ENCODE measurements at regions not wholly inside any gene's neighbourhood (a gene's known extent, or its start where the extent isn't known, plus 50 kb on each side); places are given as distances from the start of the nearest gene placed in this dataset.

GRCh38 chr3:30331519-30331918 lies 274.9 kb upstream of the TGFBR2 start:
- no peak for DNase-seq (ENCODE audit: low spot score)
- 33% methylated on average over 2 of the region's 2 CpGs for WGBS (ENCODE audit: low lambda C conversion rate, missing lambda C conversion rate)
- Histone ChIP-seq H3K4me3 (no peak overlapping the region), H3K9me3 (ENCODE audit: low read depth) (no peaks in the 10 kb centered on the region), H3K4me2 (no peak overlapping the region), H3K79me2 (no peaks in the 10 kb centered on the region), H3K27me3 (no peaks in the 10 kb centered on the region), H3K9me2 (replicated peaks; ENCODE audit: insufficient read depth) (no peaks in the 10 kb centered on the region), H3K36me3 (replicated peaks; ENCODE audit: insufficient read depth, low read depth) (no peaks in the 10 kb centered on the region), H3K27ac (peak overlapping the region; percentile 23), H3K4me1 (ENCODE audit: insufficient read depth) (no peaks in the 10 kb centered on the region), H2AFZ (peak overlapping the region; percentile 31), H4K20me1 (ENCODE audit: insufficient read depth, poor library complexity, severe bottlenecking) (no peaks in the 10 kb centered on the region)
- TF ChIP-seq EZH2phosphoT487 (IDR thresholded peaks at IDR 0.05; ENCODE audit: low read depth, severe bottlenecking, unreplicated experiment) (no peak), EZH2 (IDR thresholded peaks at IDR 0.05; ENCODE audit: borderline replicate concordance) (no peak), CTCF (IDR thresholded peaks at IDR 0.05; ENCODE audit: poor library complexity) (no peak)

GRCh38 chr3:30332196-30333021 lies 274.0 kb upstream of the TGFBR2 start:
- no peaks in the 10 kb centered on the region for H3K36me3 ChIP-seq (replicated peaks; ENCODE audit: insufficient read depth, low read depth)
- H3K4me2 ChIP-seq: no peak overlapping the region
- DNase-seq (ENCODE audit: low spot score): no peak
- H3K4me1 ChIP-seq (ENCODE audit: insufficient read depth): no peaks in the 10 kb centered on the region
- no peaks in the 10 kb centered on the region for H3K9me2 ChIP-seq (replicated peaks; ENCODE audit: insufficient read depth)
- H3K27ac ChIP-seq: no peak overlapping the region
- TF ChIP-seq EZH2phosphoT487 (IDR thresholded peaks at IDR 0.05; ENCODE audit: low read depth, severe bottlenecking, unreplicated experiment) (no peak), CTCF (IDR thresholded peaks at IDR 0.05; ENCODE audit: poor library complexity) (no peak), EZH2 (IDR thresholded peaks at IDR 0.05; ENCODE audit: borderline replicate concordance) (no peak)
- no peaks in the 10 kb centered on the region for H3K27me3 ChIP-seq
- H4K20me1 ChIP-seq (ENCODE audit: insufficient read depth, poor library complexity, severe bottlenecking): no peaks in the 10 kb centered on the region
- WGBS (ENCODE audit: low lambda C conversion rate, missing lambda C conversion rate): 58% methylated on average over 10 of the region's 10 CpGs
- H3K9me3 ChIP-seq (ENCODE audit: low read depth): no peaks in the 10 kb centered on the region
- H3K4me3 ChIP-seq: no peak overlapping the region
- H3K79me2 ChIP-seq: no peaks in the 10 kb centered on the region
- no peak overlapping the region for H2AFZ ChIP-seq

GRCh38 chr3:30333143-30333542 lies 273.3 kb upstream of the TGFBR2 start:
- 92% methylated on average over 6 of the region's 6 CpGs for WGBS (ENCODE audit: low lambda C conversion rate, missing lambda C conversion rate)
- no peaks in the 10 kb centered on the region for H4K20me1 ChIP-seq (ENCODE audit: insufficient read depth, poor library complexity, severe bottlenecking)
- no peak overlapping the region for H2AFZ ChIP-seq
- no peak for DNase-seq (ENCODE audit: low spot score)
- no peaks in the 10 kb centered on the region for H3K4me1 ChIP-seq (ENCODE audit: insufficient read depth)
- no peaks in the 10 kb centered on the region for H3K79me2 ChIP-seq
- no peaks in the 10 kb centered on the region for H3K9me3 ChIP-seq (ENCODE audit: low read depth)
- no peaks in the 10 kb centered on the region for H3K36me3 ChIP-seq (replicated peaks; ENCODE audit: insufficient read depth, low read depth)
- H3K27ac ChIP-seq: no peak overlapping the region
- H3K9me2 ChIP-seq (replicated peaks; ENCODE audit: insufficient read depth): no peaks in the 10 kb centered on the region
- TF ChIP-seq EZH2 (IDR thresholded peaks at IDR 0.05; ENCODE audit: borderline replicate concordance): no peak
- TF ChIP-seq CTCF (IDR thresholded peaks at IDR 0.05; ENCODE audit: poor library complexity): no peak
- TF ChIP-seq EZH2phosphoT487 (IDR thresholded peaks at IDR 0.05; ENCODE audit: low read depth, severe bottlenecking, unreplicated experiment): no peak
- no peak overlapping the region for H3K4me3 ChIP-seq
- H3K27me3 ChIP-seq: no peaks in the 10 kb centered on the region
- H3K4me2 ChIP-seq: no peak overlapping the region

Measured in hepatocyte (in vitro differentiated cells).